ENCODE measurements at regions not wholly inside any gene's neighbourhood (a gene's known extent, or its start where the extent isn't known, plus 50 kb on each side); places are given as distances from the start of the nearest gene placed in this dataset.

DNA sequence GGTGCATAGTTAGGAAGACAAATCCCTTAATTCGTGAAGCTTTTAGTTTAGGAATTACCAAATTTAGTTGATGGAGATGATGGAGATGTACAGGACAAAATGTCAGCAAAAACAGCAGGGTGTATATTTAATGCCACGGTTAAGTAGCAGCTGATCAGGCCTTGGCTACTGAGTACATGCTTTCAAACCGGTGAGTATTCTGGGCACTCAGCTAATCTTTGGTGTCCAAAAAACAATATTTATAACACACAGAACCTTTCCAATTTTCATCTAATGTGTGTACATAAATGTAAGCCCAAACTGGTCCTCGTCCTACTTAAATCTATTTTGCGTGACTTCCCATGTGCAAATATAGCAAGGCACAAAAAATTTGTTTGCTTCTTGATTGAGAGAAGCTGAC, 703.4 kb upstream of the LINC00305 start:
- POLR2A ChIA-PET = no interaction called here
- intact Hi-C loops (cut with micrococcal nuclease) = no loop called here
- ATAC-seq (ENCODE audit: low read depth) (no peak), DNase-seq (no peak)
- H3K36me3 Mint-ChIP-seq (ENCODE audit: low read depth) = no peaks in the 10 kb centered on the region
- no peaks in the 10 kb centered on the region for H3K4me1 Mint-ChIP-seq
- no peak for TF ChIP-seq CTCF (IDR thresholded peaks at IDR 0.05)
- H3K27me3 Mint-ChIP-seq = no peaks in the 10 kb centered on the region
- H3K4me3 Mint-ChIP-seq = no peak overlapping the region
- CTCF ChIA-PET = no interaction called here
- H3K9me3 Mint-ChIP-seq = no peaks in the 10 kb centered on the region
- H3K27ac Mint-ChIP-seq = no peak overlapping the region

GRCh38 chr18:64851726-64852125, 702.8 kb upstream of the LINC00305 start:
- Mint-ChIP-seq H3K9me3 (no peaks in the 10 kb centered on the region), H3K36me3 (ENCODE audit: low read depth) (no peaks in the 10 kb centered on the region), H3K4me1 (no peaks in the 10 kb centered on the region), H3K4me3 (no peak overlapping the region), H3K27ac (no peak overlapping the region), H3K27me3 (no peaks in the 10 kb centered on the region)
- CTCF ChIA-PET = no interaction called here
- ATAC-seq (ENCODE audit: low read depth) (no peak), DNase-seq (no peak)
- intact Hi-C loops (cut with micrococcal nuclease) = no loop called here
- TF ChIP-seq CTCF (IDR thresholded peaks at IDR 0.05) = no peak
- POLR2A ChIA-PET = no interaction called here

DNA sequence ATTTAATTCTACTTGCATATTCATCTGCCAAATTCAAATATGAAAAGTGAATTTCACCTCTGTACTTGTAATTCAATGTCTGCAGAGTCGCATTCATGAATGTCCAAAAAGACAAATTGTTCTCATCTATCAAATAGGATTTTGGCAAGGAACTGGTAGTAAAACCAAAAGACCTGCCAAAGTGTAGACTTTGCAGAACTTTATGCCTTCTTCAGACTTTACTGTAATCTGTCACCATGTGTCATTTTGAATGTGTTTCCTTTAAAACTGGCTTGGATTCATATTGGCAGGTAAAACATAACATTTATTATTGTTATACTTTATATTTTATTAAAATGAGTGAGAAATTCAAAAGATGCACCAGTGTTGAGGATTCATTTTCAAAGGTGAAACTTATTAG, 701.9 kb upstream of the LINC00305 start:
- Mint-ChIP-seq H3K27ac (no peak overlapping the region), H3K4me3 (no peak overlapping the region), H3K36me3 (ENCODE audit: low read depth) (no peaks in the 10 kb centered on the region), H3K4me1 (no peaks in the 10 kb centered on the region), H3K9me3 (no peaks in the 10 kb centered on the region), H3K27me3 (no peaks in the 10 kb centered on the region)
- POLR2A ChIA-PET = no interaction called here
- CTCF ChIA-PET = no interaction called here
- no peak for ATAC-seq (ENCODE audit: low read depth)
- DNase-seq = no peak
- no peak for TF ChIP-seq CTCF (IDR thresholded peaks at IDR 0.05)
- intact Hi-C loops (cut with micrococcal nuclease) = no loop called here

GRCh38 chr18:64840911-64841701, 692.2 kb upstream of the LINC00305 start:
- CTCF ChIA-PET = no interaction called here
- no peak overlapping the region for H3K4me3 Mint-ChIP-seq
- TF ChIP-seq CTCF (IDR thresholded peaks at IDR 0.05) = no peak
- no peaks in the 10 kb centered on the region for H3K4me1 Mint-ChIP-seq
- no peak for DNase-seq
- no peak for ATAC-seq (ENCODE audit: low read depth)
- H3K9me3 Mint-ChIP-seq = no peaks in the 10 kb centered on the region
- H3K27me3 Mint-ChIP-seq = no peaks in the 10 kb centered on the region
- POLR2A ChIA-PET = no interaction called here
- intact Hi-C loops (cut with micrococcal nuclease) = no loop called here
- H3K36me3 Mint-ChIP-seq (ENCODE audit: low read depth) = no peaks in the 10 kb centered on the region
- H3K27ac Mint-ChIP-seq = no peak overlapping the region

- ATAC-seq (ENCODE audit: low read depth) = no peak
- Mint-ChIP-seq H3K9me3 (peaks cover 2% of the 10 kb centered on the region), H3K36me3 (ENCODE audit: low read depth) (no peaks in the 10 kb centered on the region), H3K27me3 (no peaks in the 10 kb centered on the region), H3K4me3 (no peak overlapping the region), H3K4me1 (peaks cover 4% of the 10 kb centered on the region), H3K27ac (no peak overlapping the region)
- intact Hi-C loops (cut with micrococcal nuclease) = no loop called here
- POLR2A ChIA-PET = no interaction called here
- TF ChIP-seq CTCF (IDR thresholded peaks at IDR 0.05) = no peak
- no peak for DNase-seq
- CTCF ChIA-PET = no interaction called here
These were observed 661.5 kb upstream of the LINC00305 start for GRCh38 chr18:64810354-64810753.
